GM12878 (cell line): ENCODE measurements at regions not wholly inside any gene's neighbourhood (a gene's known extent, or its start where the extent isn't known, plus 50 kb on each side); places are given as distances from the start of the nearest gene placed in this dataset.

Experiments
- CTCF ChIP-seq, 3 experiments: IDR thresholded peaks in 2 of 3; conservative IDR thresholded peaks in 1 of 3; 2 replicates each; pipeline ENCODE4 v1.5.1; 2011; ENCODE audit warnings: low read depth in 3 of 3, low read length in 3 of 3, mild to moderate bottlenecking in 3 of 3, control low read depth in 2 of 3, moderate library complexity in 2 of 3, inconsistent platforms in 1 of 3, mixed read lengths in 1 of 3; ENCODE audit not compliant: control insufficient read depth in 2 of 3, insufficient read depth in 1 of 3; ENCODE audit errors: extremely low read depth in 1 of 3
- POLR2AphosphoS5 ChIP-seq: IDR thresholded peaks from 2 replicates; pipeline ENCODE4 v1.6.1; 2011; ENCODE audit warnings: mild to moderate bottlenecking, low read length, inconsistent platforms
- YY1 ChIP-seq: IDR thresholded peaks from 2 replicates; pipeline ENCODE4 v1.6.1; 2011; ENCODE audit warnings: low read depth, mild to moderate bottlenecking, low read length
- TF ChIP-seq, protein P1 (sequence below): IDR thresholded peaks from 2 replicates; pipeline ENCODE4 v1.6.1; 2012; ENCODE audit warnings: mild to moderate bottlenecking, low read depth, low read length

DNA sequence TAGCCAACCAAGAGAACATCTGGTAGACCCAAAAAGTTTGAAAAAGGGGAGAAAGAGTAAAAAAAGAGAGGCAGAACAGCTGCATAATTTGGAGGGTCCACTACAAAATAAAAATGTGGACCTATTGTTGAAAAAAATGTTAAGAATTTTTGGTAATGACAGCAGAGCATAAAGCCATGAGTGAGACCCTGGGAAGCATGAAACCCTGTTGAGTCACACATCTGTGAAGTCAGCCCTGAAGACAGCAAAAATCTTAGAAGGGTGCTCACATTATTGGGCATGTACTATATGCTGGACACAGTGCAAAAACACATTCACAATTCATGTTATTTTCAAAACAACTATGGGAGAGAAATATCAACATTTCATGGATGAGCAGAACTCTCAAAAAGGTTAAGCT lies 56.4 kb upstream of the LIFR start:
- TF ChIP-seq CTCF (IDR thresholded peaks at IDR 0.05 in 2 of 3, conservative IDR thresholded peaks at IDR 0.05 in 1 of 3; ENCODE audit: control insufficient read depth in 2 of 3, extremely low read depth in 1 of 3, insufficient read depth in 1 of 3, low read depth in 3 of 3, low read length in 3 of 3) (no peak), YY1 (no peak), POLR2AphosphoS5 (no peak)
- TF ChIP-seq, protein P1, sequence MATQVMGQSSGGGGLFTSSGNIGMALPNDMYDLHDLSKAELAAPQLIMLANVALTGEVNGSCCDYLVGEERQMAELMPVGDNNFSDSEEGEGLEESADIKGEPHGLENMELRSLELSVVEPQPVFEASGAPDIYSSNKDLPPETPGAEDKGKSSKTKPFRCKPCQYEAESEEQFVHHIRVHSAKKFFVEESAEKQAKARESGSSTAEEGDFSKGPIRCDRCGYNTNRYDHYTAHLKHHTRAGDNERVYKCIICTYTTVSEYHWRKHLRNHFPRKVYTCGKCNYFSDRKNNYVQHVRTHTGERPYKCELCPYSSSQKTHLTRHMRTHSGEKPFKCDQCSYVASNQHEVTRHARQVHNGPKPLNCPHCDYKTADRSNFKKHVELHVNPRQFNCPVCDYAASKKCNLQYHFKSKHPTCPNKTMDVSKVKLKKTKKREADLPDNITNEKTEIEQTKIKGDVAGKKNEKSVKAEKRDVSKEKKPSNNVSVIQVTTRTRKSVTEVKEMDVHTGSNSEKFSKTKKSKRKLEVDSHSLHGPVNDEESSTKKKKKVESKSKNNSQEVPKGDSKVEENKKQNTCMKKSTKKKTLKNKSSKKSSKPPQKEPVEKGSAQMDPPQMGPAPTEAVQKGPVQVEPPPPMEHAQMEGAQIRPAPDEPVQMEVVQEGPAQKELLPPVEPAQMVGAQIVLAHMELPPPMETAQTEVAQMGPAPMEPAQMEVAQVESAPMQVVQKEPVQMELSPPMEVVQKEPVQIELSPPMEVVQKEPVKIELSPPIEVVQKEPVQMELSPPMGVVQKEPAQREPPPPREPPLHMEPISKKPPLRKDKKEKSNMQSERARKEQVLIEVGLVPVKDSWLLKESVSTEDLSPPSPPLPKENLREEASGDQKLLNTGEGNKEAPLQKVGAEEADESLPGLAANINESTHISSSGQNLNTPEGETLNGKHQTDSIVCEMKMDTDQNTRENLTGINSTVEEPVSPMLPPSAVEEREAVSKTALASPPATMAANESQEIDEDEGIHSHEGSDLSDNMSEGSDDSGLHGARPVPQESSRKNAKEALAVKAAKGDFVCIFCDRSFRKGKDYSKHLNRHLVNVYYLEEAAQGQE = no peak
